Spleen (tissue), 11 donors: ENCODE measurements at regions not wholly inside any gene's neighbourhood (a gene's known extent, or its start where the extent isn't known, plus 50 kb on each side); places are given as distances from the start of the nearest gene placed in this dataset.
A peak's percentile ranks its signal among the peaks of the same experiment; 100 is the strongest.

Experiments
- DNase-seq: peaks from one replicate; pipeline ENCODE4 v3.0.0-alpha.2; 2020
- H3K27ac ChIP-seq, 8 donors: fragments of 200-600 bp; sonication (generic) in 7 of 8; 1 replicate in 4 of 8; 2 replicates in 4 of 8; pipeline versions ENCODE4 v1.5.0 to v1.8.0; 2016 to 2021; ENCODE audit warnings: inconsistent platforms in 4 of 8, mild to moderate bottlenecking in 4 of 8, moderate library complexity in 1 of 8
- H3K27me3 ChIP-seq, 7 donors: fragments of 200-600 bp; sonication (generic) in 6 of 7; replicated peaks in 1 of 7; 1 replicate in 4 of 7; 2 replicates in 3 of 7; pipeline versions ENCODE4 v1.5.0 to v1.8.0; 2016 to 2021; ENCODE audit warnings: inconsistent platforms in 3 of 7, mild to moderate bottlenecking in 1 of 7
- H3K36me3 ChIP-seq, 6 donors: fragments of 200-600 bp; sonication (generic) in 5 of 6; 1 replicate in 4 of 6; 2 replicates in 2 of 6; pipeline versions ENCODE4 v1.5.0 to v1.8.0; 2016 to 2021; ENCODE audit warnings: inconsistent platforms in 2 of 6
- H3K4me1 ChIP-seq, 6 donors: fragments of 200-600 bp; sonication (generic) in 5 of 6; 1 replicate in 3 of 6; 2 replicates in 3 of 6; pipeline versions ENCODE4 v1.5.0 to v1.8.0; 2016 to 2021; ENCODE audit warnings: inconsistent platforms in 3 of 6
- H3K4me3 ChIP-seq, 8 donors: fragments of 200-600 bp; sonication (generic) in 7 of 8; 1 replicate in 4 of 8; 2 replicates in 4 of 8; pipeline versions ENCODE4 v1.5.0 to v1.8.0; 2016 to 2021; ENCODE audit warnings: inconsistent platforms in 4 of 8, mild to moderate bottlenecking in 4 of 8, moderate library complexity in 2 of 8
- H3K9me3 ChIP-seq, 8 donors: fragments of 200-600 bp; sonication (generic) in 7 of 8; 1 replicate in 4 of 8; 2 replicates in 4 of 8; pipeline versions ENCODE4 v1.5.0 to v1.8.0; 2016 to 2021; ENCODE audit warnings: inconsistent platforms in 4 of 8
- CTCF ChIP-seq, 11 experiments: fragments of 200-600 bp in 7 of 11; fragments of 450-650 bp in 4 of 11; sonication (generic) in 4 of 11; IDR thresholded peaks in 8 of 11; conservative IDR thresholded peaks in 3 of 11; 1 replicate in 7 of 11; 2 replicates in 4 of 11; pipeline versions ENCODE4 v1.4.0 to v1.8.0; 2016 to 2021; ENCODE audit warnings: antibody characterized with exemption in 11 of 11, inconsistent platforms in 4 of 11, mild to moderate bottlenecking in 1 of 11
- POLR2A ChIP-seq, 3 donors: fragments of 450-650 bp; IDR thresholded peaks; one replicate each; pipeline ENCODE4 v1.5.1; 2017; ENCODE audit warnings: antibody characterized with exemption in 3 of 3, mild to moderate bottlenecking in 1 of 3
- POLR2AphosphoS5 ChIP-seq, 3 donors: sonication (generic); formaldehyde crosslinking; IDR thresholded peaks; one replicate each; pipeline ENCODE4 v1.5.1; 2017; ENCODE audit warnings: antibody characterized with exemption in 3 of 3
- WGBS, 5 donors: extraction: QIAGEN DNeasy Blood & Tissue Kit in 3 of 5; methylation state at CpG; one replicate each; pipeline versions ENCODE4 v1.1.5 to v1.1.7; 2013 to 2018; 5-methylcytosine and 5-hydroxymethylcytosine counted together
- intact Hi-C: fragments of 100-400 bp; cut with DNase I; formaldehyde crosslinking; loops from one replicate; pipeline ENCODE4 v1.15.0; 2023; ENCODE audit warnings: low total_unique reads
- donor health status: healthy with polysubstance abuse.
- donor health status: DM: no; HTN: no; CAD: no; lungs with moderate emphysema.
- donor health status: DM: no; HTN: no; CAD: no.
- donor health status: Bipolar disorder and iron deficiency.
- donor health status: healthy.
- donor health status: DM: no; HTN: no; CAD: no.
- donor health status: DM: yes; HTN: yes; CAD: no.

DNA sequence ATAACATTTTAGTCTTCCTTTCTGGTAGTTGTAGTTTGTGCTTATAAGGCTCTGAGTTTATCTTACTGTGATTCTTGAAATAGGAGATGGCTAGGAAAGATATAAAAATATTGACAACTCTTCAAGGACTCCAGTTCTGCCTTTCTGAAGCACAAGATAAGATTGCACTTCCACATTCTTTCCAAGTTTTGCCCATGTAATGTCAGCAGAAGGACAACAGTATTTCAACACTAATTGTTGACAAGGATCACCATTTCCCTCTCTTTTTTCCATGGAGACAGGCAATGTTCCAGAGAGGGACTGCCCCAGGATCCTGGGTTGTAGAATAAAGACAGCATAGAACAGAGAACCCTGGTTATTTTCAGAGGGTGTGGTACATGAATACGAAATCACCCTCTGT, 279.1 kb upstream of the CNTNAP5 start:
- Histone ChIP-seq H3K27me3 (no peaks in the 10 kb centered on the region), H3K4me3 (no peak overlapping the region), H3K36me3 (no peaks in the 10 kb centered on the region), H3K4me1 (no peaks in the 10 kb centered on the region), H3K9me3 (no peaks in the 10 kb centered on the region), H3K27ac (no peak overlapping the region)
- no peak for TF ChIP-seq POLR2AphosphoS5 (IDR thresholded peaks at IDR 0.05)
- no peak for TF ChIP-seq CTCF (IDR thresholded peaks at IDR 0.05 in 8 of 11, conservative IDR thresholded peaks at IDR 0.05 in 3 of 11)
- TF ChIP-seq POLR2A (IDR thresholded peaks at IDR 0.05), result no peak
- WGBS, 5 donors, result 46 to 83% (median 66%) methylated on average over 1 of the region's 1 CpG
- no peak for DNase-seq
- intact Hi-C loops, result no loop called here

- TF ChIP-seq POLR2A (IDR thresholded peaks at IDR 0.05) (no peak), POLR2AphosphoS5 (IDR thresholded peaks at IDR 0.05) (no peak), CTCF (IDR thresholded peaks at IDR 0.05 in 8 of 11, conservative IDR thresholded peaks at IDR 0.05 in 3 of 11) (no peak)
- intact Hi-C loops, result no loop called here
- DNase-seq, result no peak
- Histone ChIP-seq H3K36me3 (no peaks in the 10 kb centered on the region), H3K27ac (peak overlapping the region in 1 of 8 donors; percentile 26), H3K4me3 (no peak overlapping the region), H3K4me1 (no peaks in the 10 kb centered on the region), H3K9me3 (no peaks in the 10 kb centered on the region), H3K27me3 (no peaks in the 10 kb centered on the region)
- 46 to 88% (median 79%) methylated on average over 2 of the region's 2 CpGs for WGBS, 5 donors
Measured at GRCh38 chr2:123747326-123747725, 277.8 kb upstream of the CNTNAP5 start.

DNA sequence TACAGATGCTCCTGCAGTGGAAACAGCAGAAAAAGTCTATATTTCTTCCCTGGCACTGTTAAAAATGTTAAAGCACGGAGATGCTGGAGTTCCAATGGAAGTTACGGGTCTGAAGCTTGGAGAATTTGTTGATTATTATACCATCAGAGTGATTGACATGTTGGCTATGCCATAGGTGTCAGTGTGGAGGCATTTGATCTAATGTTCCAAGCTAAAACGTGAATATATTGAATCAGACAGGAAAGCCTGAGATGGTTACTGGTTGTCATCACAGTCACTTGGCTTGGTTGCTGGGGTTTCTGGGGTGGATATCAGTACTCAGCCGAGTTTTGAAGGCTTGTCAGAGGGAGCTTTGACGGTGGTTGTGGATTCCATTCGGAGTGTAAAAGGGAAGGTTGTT, 262.9 kb upstream of the CNTNAP5 start:
- no peak overlapping the region for H3K27ac ChIP-seq
- peaks cover 0 to 57% (median 31%) of the 10 kb centered on the region in 8 donors for H3K9me3 ChIP-seq
- TF ChIP-seq POLR2A (IDR thresholded peaks at IDR 0.05), result no peak
- no peak for TF ChIP-seq POLR2AphosphoS5 (IDR thresholded peaks at IDR 0.05)
- TF ChIP-seq CTCF (IDR thresholded peaks at IDR 0.05 in 8 of 11, conservative IDR thresholded peaks at IDR 0.05 in 3 of 11), result no peak
- H3K4me1 ChIP-seq, result no peaks in the 10 kb centered on the region
- H3K27me3 ChIP-seq, result no peaks in the 10 kb centered on the region
- intact Hi-C loops, result no loop called here
- no peaks in the 10 kb centered on the region for H3K36me3 ChIP-seq
- no peak overlapping the region for H3K4me3 ChIP-seq
- no peak for DNase-seq
- 87 to 91% (median 90%) methylated on average over 6 of the region's 6 CpGs for WGBS, 5 donors

DNA sequence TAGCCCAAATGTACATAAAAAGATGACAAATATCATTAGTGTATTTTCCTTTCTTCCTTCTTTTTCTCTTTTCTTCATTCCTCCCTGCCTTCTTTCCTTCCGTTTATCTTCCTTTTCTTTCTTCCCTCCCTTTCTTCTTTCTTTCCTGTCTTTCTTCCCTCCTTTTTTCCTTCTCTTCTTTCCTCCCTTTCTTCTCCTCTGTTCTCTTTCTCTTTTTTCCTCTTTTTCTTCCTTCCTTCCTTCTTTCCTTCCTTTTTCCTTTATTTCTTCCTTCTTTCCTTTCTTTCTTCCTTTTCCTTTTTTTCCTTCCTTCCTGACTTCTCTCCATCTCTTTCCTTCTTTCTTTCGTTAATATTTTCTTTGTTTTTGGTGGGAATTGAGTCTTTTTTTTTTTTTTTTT, 256.9 kb upstream of the CNTNAP5 start:
- WGBS, 5 donors, result 77 to 86% (median 82%) methylated on average over 2 of the region's 2 CpGs
- DNase-seq, result no peak
- intact Hi-C loops, result no loop called here
- peaks cover 0 to 11% (median 2%) of the 10 kb centered on the region in 8 donors for H3K9me3 ChIP-seq
- TF ChIP-seq CTCF (IDR thresholded peaks at IDR 0.05 in 8 of 11, conservative IDR thresholded peaks at IDR 0.05 in 3 of 11) (no peak), POLR2AphosphoS5 (IDR thresholded peaks at IDR 0.05) (no peak), POLR2A (IDR thresholded peaks at IDR 0.05) (no peak)
- H3K27me3 ChIP-seq, result no peaks in the 10 kb centered on the region
- H3K27ac ChIP-seq, result no peak overlapping the region
- no peaks in the 10 kb centered on the region for H3K4me1 ChIP-seq
- no peak overlapping the region for H3K4me3 ChIP-seq
- H3K36me3 ChIP-seq, result no peaks in the 10 kb centered on the region
